ENCODE measurements at regions not wholly inside any gene's neighbourhood (a gene's known extent, or its start where the extent isn't known, plus 50 kb on each side); places are given as distances from the start of the nearest gene placed in this dataset.

DNA sequence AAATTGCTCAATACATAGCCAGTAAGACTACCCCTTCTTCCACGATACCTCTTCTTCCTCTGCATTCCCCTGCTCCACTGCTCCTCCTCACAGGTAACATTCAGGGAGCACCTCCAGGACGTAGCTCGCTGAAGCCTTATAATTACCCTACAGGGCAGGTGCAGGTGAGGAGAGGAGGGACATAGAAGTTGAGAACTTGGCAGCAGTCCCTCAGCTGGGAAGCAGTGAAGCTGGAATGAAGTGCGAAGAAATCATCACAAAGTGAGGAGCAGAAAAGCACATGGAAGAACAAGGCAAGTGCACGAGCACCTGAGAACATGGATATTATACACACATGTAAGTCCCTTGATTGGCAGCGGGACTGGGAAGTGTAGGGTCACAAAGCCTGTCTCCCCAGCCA lies 118.2 kb downstream of the HSD17B3 start:
- no peak for DNase-seq

- DNase-seq: no peak
These were observed 123.8 kb downstream of the HSD17B3 start for GRCh38 chr9:96178153-96178552.

DNA sequence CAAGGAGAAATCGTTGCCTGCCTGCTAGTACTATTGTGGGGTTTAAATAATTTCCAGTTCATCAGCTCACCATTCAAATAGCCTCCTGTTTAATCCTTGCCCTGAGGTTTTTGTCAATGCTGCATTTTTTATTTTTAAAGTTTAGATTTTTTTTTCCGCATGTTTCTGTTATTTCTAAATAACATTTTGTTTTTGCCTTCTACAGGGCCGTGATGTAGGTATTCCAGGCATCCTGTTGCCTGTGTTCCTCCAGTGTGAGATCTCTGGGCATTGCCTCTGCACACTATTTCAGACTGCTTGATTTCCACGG lies 124.3 kb downstream of the HSD17B3 start:
- no peak for DNase-seq

DNA sequence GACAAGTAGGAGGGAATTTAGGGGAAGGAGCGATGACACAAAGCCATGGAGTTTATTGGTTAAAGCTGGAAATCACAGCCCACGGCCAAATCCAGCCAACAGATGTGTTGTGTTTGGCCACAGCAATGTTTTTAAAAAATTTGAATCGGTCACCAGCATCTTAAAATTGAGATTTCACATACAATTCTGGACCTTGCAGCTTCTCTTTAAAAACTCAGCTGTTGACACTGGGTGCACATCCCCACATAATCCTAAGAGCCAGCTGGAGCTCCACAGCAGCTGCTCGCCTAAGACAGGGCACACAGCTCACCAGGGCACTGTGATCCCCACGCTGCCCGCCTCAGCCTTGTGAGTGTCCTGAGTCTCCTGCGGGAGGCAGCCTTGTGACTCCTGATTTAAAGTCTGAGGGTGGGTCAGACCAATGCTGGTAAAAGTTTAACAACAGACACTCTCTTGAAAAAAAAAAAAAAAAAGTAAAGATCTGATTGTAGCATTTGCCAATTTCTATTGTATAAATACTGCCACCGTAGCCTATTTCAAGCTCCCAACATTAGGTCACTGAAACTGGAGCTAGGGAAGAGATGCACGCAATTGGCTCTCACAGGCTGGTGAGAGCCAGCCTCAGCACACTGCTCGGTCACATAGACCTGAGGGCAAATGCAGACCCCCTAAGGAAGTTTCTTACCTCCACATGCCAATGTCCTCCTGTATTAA lies 124.8 kb downstream of the HSD17B3 start:
- no peak for DNase-seq

DNA sequence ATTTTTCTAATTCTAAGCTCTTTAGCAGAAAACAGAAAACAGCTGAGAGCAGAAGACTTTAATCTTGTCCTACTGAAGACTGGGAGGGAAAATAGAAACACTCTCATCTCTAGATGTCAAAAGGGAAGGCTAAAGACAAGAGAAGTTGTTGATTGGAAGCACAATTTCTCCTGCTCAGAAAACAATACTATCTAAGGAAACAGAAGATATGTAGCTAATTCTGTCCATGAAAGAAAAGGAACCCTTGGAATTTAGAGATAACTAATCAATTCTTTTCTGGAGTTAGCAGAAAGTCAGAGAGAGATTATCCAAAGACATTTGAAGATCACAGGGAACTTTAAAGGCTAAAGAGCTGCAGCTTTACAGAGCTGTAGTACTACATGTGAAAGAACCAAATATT lies 126.2 kb downstream of the HSD17B3 start:
- DNase-seq: no peak

DNA sequence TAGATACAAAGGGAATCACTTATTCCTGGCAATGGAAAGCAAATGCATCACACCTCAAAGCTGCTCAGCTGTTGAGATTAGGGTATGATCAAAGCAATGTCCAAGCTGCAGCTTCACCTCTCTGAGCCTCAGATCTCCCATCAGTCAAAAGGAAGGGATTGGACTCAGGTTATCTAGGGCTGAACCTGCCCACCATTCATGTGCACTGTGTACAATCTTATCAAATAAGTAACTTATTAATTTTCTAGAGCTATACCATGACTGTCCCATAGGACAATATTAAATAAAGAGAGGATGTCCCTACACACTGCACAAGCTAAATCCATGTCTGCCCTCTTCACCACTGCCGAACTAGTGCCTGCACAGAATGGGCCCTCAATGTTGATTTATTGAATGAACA lies 127.0 kb downstream of the HSD17B3 start:
- DNase-seq: no peak

- DNase-seq: no peak
These were observed 127.6 kb downstream of the HSD17B3 start for GRCh38 chr9:96174371-96174770.

DNA sequence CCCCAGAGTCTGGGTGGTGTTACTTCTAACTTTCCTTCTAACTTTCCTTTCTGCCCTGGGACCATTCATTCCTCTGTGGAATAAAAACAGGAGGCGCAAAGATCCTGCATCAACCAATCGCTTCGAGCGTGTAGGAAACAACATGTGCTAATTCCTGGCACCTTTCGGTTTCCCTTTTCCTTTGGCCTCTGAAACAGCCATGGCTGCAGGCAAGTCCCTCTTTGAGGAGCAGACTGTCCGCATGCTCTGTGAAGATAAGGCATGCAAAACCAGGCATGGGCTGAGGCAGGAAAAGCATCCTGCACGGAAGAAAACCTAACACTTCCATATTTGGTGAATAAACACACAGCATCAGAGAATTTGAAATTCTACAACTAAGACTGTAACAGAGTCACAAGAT lies 128.3 kb downstream of the HSD17B3 start:
- DNase-seq: no peak

GRCh38 chr9:96172797-96173196 lies 129.2 kb downstream of the HSD17B3 start:
- no peak for DNase-seq

DNA sequence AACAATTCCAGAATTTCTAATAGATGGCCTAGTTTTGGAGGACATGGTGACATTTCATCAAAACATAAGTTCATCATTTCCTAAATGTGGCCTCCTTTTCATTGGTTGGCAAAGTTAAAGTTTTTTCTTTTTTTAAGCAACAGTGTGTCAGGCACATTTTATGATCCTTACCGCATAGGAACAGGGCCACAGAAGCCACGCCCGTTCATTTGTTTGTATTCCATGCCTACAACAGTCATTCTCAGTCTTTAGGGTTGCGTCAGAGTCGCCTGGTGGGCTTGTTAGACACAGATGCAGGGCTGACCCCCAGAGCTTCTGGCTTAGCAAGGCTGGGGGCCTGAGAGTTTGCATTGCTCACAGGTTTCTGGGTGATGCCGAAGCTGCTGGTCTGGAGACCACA lies 130.2 kb downstream of the HSD17B3 start:
- DNase-seq: no peak

GRCh38 chr9:96169901-96170300 lies 132.1 kb downstream of the HSD17B3 start:
- DNase-seq: no peak

DNA sequence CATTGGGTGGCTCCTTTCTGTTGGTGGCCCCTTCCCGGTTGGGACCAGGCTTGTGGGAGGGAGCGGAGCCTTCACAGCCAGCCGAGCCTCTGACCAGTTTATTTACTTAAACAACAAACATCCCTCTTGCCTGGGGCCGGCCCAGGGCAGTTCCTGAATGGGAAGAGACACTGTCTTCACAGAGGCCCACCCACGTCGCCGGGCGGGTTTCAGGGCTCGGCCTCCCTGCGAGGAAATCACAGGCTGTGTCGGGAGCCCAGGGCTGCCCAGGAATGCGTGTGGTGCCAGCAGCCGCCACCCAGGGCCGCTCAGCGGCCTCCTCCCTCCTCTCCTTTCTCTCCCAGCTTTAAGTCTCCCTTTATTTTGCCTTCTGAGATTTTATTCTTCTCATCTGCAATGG lies 132.5 kb downstream of the HSD17B3 start:
- no peak for DNase-seq

- DNase-seq: no peak
These were observed 133.1 kb downstream of the HSD17B3 start for GRCh38 chr9:96168882-96169281.

- DNase-seq: no peak
These were observed 135.0 kb downstream of the HSD17B3 start for GRCh38 chr9:96167011-96167410.

DNA sequence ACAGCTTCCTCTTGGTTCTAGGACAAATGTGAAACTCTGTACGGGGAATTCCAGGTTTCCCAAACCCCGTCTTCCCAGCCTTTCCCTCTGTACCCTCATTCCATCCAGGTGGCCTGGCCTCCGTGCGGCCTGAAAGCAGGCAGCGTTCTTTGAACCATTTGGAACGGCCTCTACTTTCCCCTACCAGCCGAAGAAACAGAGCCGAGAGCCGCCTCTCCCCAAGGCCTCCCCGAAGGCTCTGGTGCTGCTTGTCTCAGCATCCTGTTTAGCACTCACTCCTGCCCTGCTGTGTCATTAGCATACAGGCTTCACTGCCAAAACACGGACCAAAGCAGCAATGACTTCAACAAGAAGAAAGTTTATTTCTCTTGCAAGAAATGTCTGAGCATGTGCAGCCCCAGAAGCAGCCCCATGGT lies 137.7 kb downstream of the HSD17B3 start:
- DNase-seq: no peak

- no peak for DNase-seq
These were observed 138.3 kb downstream of the HSD17B3 start for GRCh38 chr9:96163712-96164111.

- DNase-seq: no peak
These were observed 138.8 kb downstream of the HSD17B3 start for GRCh38 chr9:96163161-96163560.

DNA sequence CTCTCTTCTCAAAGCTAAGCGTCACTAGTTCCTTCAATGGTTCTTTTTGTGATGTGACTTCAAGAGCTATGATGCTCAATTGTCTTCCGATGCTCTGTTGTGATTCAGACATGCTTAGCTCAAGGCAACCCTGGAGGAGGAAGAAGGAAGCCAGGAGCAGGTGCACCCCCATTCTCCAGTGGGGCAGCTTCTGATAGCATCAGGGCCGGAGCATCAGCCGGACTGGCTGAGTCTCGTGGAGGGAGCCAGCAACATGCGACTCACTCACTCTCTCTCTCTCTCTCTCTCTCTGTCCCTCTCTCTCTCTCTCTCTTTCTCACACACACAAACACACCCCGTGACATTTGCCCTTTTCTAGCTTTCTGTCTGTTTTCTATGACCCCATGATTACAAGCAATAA lies 140.2 kb downstream of the HSD17B3 start:
- DNase-seq: no peak

GRCh38 chr9:96160866-96161265 lies 141.1 kb downstream of the HSD17B3 start:
- DNase-seq: no peak

DNA sequence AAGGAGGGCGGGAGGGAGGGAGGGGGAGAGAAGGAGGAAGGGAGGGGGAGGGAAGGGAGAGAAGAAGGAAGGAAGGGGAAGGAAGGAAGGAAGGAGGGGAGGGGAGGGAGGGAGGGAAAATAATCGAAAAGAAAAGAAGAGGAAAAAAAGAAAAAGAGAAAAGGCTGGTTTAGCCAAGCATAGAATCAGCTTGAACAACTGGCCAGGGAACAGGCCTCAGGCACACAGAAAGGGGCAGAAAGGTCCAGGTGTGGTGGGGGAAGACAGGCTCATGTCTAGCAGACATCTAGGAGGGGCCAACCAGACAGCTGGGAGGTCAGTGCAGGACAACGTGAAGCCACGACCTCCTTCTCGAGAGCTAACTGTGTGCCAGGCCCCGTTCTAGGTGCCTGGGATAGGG lies 141.8 kb downstream of the HSD17B3 start:
- no peak for DNase-seq

DNA sequence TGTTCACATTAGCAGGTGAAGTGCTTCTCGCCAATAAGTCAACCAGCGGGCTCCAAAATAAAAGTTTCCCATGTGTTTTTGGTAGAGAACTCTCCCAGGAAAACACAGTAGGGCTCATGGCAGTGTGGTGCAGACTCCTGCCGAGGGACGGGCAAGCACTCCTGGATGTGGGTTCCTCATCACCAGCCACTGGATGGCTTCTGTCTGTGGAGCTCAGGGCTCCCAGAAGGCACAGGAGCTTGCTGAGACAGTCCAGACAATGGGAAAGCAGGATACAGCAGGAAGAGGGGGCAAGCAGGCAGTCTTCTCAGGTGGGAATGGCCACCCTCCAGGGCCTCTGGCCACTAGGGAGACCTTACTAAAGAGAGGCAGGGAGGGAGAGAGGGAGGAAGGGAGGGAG lies 142.4 kb downstream of the HSD17B3 start:
- DNase-seq: no peak

DNA sequence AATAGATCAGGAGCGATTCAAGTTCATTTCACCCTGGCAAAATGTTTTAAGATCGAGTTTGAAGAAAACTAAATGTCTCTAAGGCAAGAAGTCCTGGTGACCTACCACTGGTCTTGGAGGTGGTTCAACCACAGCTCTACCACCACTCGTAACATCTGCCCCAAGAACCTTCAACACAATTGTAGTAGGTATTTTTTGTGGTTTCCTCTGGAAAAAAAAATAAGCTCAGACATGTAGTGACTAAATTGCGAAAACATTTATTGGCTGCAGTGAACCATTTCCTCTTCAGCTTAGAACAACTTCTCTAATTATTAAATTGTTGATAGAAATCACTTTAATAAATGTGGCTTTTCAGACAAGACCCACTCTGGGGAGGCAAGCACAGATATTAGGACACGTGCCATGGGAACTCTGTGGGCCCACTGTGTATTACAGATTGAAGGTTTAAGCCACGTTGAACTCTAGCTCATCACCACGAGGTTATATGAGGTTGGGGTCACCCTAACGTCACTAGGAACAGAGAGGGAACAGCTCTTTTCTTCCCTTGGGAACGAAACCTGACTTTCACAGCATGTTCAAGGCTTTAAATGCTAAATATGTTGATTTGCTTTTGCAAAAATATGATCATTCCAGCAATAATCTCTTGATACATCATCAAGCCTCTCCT lies 142.9 kb downstream of the HSD17B3 start:
- DNase-seq: no peak

DNA sequence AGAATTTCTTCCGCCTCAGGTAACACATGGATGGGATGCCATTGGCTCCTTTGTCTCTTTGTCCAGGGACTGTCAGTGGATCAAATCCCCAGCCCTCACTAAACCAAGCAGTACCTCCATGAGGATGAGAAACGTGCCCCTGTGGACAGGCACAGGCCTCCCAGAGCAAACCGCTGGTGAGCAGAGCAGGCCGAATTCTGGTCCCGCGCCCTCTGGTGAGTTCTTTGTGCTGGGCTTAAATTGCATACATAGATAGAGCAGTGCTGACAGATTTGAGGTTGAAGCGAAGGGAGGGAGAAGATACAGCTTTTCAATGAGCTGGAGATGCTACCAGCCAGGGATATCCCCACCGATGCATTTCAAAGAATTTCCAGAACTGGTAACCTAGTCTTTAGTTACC lies 143.8 kb downstream of the HSD17B3 start:
- DNase-seq: no peak

DNA sequence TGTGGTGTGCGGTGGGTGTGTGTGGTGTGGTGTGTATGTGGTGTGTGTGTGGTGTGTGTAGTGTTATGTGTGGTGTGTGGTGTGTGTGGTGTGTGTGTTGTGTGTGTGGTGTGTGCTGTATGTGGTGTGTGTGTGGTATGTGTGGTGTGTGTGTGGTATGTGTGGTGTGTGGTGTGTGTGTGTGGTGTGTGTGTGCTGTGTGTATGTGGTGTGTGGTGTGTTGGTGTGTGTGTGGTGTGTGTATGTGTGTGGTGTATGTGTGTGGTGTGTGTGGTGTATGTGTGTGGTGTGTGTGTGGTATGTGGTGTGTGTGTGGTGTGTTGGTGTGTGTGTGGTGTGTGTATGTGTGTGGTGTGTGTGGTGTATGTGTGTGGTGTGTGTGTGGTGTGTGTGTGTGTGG lies 144.3 kb downstream of the HSD17B3 start:
- DNase-seq: no peak

All from activated CD8-positive, alpha-beta memory T cell treated with anti-CD3 and anti-CD28 coated beads, Interleukin-2, amount 50 U/mL, for 4 hours (primary cell).